MM.1S (cell line): ENCODE measurements at regions not wholly inside any gene's neighbourhood (a gene's known extent, or its start where the extent isn't known, plus 50 kb on each side); places are given as distances from the start of the nearest gene placed in this dataset.

Experiments used
- EZH2 ChIP-seq: fragments of 300-600 bp; sonication (generic); optimal IDR thresholded peaks from 2 replicates; pipeline ENCODE3; 2017; ENCODE audit warnings: low read depth, mild to moderate bottlenecking, antibody characterized with exemption, low read length, mixed read lengths
- TF ChIP-seq, protein P1 (sequence below): fragments of 300-600 bp; sonication (generic); IDR thresholded peaks from 2 replicates; pipeline ENCODE4 v1.5.1; 2016; ENCODE audit warnings: antibody characterized with exemption, low read length, mixed read lengths

GRCh38 chr5:107196500-107197059, 474.2 kb downstream of the EFNA5 start:
- TF ChIP-seq, protein P1, sequence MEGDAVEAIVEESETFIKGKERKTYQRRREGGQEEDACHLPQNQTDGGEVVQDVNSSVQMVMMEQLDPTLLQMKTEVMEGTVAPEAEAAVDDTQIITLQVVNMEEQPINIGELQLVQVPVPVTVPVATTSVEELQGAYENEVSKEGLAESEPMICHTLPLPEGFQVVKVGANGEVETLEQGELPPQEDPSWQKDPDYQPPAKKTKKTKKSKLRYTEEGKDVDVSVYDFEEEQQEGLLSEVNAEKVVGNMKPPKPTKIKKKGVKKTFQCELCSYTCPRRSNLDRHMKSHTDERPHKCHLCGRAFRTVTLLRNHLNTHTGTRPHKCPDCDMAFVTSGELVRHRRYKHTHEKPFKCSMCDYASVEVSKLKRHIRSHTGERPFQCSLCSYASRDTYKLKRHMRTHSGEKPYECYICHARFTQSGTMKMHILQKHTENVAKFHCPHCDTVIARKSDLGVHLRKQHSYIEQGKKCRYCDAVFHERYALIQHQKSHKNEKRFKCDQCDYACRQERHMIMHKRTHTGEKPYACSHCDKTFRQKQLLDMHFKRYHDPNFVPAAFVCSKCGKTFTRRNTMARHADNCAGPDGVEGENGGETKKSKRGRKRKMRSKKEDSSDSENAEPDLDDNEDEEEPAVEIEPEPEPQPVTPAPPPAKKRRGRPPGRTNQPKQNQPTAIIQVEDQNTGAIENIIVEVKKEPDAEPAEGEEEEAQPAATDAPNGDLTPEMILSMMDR, result no peak
- TF ChIP-seq EZH2, result no peak
